Choroid plexus epithelial cell (primary cell): ENCODE measurements at regions not wholly inside any gene's neighbourhood (a gene's known extent, or its start where the extent isn't known, plus 50 kb on each side); places are given as distances from the start of the nearest gene placed in this dataset.

Experiments
- DNase-seq: peaks from one replicate; pipeline ENCODE4 v3.0.0-alpha.2; 2010; ENCODE audit warnings: low read depth
- H3K4me3 ChIP-seq: 2 replicates; pipeline ENCODE4 v1.5.1; 2011; ENCODE audit warnings: low read depth, mild to moderate bottlenecking, control low read depth, low read length, moderate library complexity
- CTCF ChIP-seq: conservative IDR thresholded peaks from 2 replicates; pipeline ENCODE4 v1.5.1; 2011; ENCODE audit warnings: low read depth, mild to moderate bottlenecking, control low read depth, inconsistent platforms, low read length, moderate library complexity

- H3K4me3 ChIP-seq, result no peak overlapping the region
- no peak for DNase-seq
- TF ChIP-seq CTCF, result no peak
Observed at GRCh38 chr18:27361477-27361876, 176.4 kb upstream of the CHST9 start.

- TF ChIP-seq CTCF, result no peak
- DNase-seq, result no peak
- no peak overlapping the region for H3K4me3 ChIP-seq
Observed at GRCh38 chr18:27355308-27355707, 170.2 kb upstream of the CHST9 start.

- TF ChIP-seq CTCF, result no peak
- no peak for DNase-seq
- H3K4me3 ChIP-seq, result no peak overlapping the region
Observed at GRCh38 chr18:27353273-27353672, 168.2 kb upstream of the CHST9 start.

GRCh38 chr18:27349284-27349882, 164.3 kb upstream of the CHST9 start:
- no peak overlapping the region for H3K4me3 ChIP-seq
- TF ChIP-seq CTCF, result no peak
- no peak for DNase-seq

- H3K4me3 ChIP-seq, result no peak overlapping the region
- no peak for DNase-seq
- no peak for TF ChIP-seq CTCF
Observed at GRCh38 chr18:27331606-27332005, 146.5 kb upstream of the CHST9 start.

- no peak for DNase-seq
- no peak overlapping the region for H3K4me3 ChIP-seq
- no peak for TF ChIP-seq CTCF
Observed at GRCh38 chr18:27314996-27315395, 129.9 kb upstream of the CHST9 start.

GRCh38 chr18:27313678-27314077, 128.6 kb upstream of the CHST9 start:
- H3K4me3 ChIP-seq, result no peak overlapping the region
- no peak for DNase-seq
- TF ChIP-seq CTCF, result no peak
